HEK293 (cell line): ENCODE measurements at regions not wholly inside any gene's neighbourhood (a gene's known extent, or its start where the extent isn't known, plus 50 kb on each side); places are given as distances from the start of the nearest gene placed in this dataset.

ENCODE experiments used
- KLF16 ChIP-seq: fragments of 450-650 bp; formaldehyde crosslinking; IDR thresholded peaks from 2 replicates; pipeline ENCODE4 v1.5.1; 2017; ENCODE audit warnings: missing biosample characterization, missing genetic modification characterization
- REST ChIP-seq: fragments of 450-650 bp; formaldehyde crosslinking; IDR thresholded peaks from 2 replicates; pipeline ENCODE4 v1.5.1; 2016; ENCODE audit warnings: missing biosample characterization, missing genetic modification characterization
- WT1 ChIP-seq: fragments of 450-650 bp; formaldehyde crosslinking; IDR thresholded peaks from 2 replicates; pipeline ENCODE4 v1.5.1; 2016; ENCODE audit warnings: missing biosample characterization, missing genetic modification characterization
- ZBTB7A ChIP-seq: fragments of 450-650 bp; formaldehyde crosslinking; IDR thresholded peaks from 2 replicates; pipeline ENCODE4 v1.5.1; 2016; ENCODE audit warnings: low read depth, missing biosample characterization, missing genetic modification characterization
- ZNF24 ChIP-seq: fragments of 450-650 bp; formaldehyde crosslinking; IDR thresholded peaks from 2 replicates; pipeline ENCODE4 v1.5.1; 2016; ENCODE audit warnings: missing biosample characterization, missing genetic modification characterization
- ZNF324 ChIP-seq: fragments of 450-650 bp; formaldehyde crosslinking; IDR thresholded peaks from 2 replicates; pipeline ENCODE4 v1.5.1; 2016; ENCODE audit warnings: missing biosample characterization, missing genetic modification characterization
- ZNF423 ChIP-seq: fragments of 450-650 bp; formaldehyde crosslinking; IDR thresholded peaks from 2 replicates; pipeline ENCODE4 v1.5.1; 2016; ENCODE audit warnings: missing biosample characterization, missing genetic modification characterization
- ZNF571 ChIP-seq: fragments of 450-650 bp; formaldehyde crosslinking; IDR thresholded peaks from 2 replicates; pipeline ENCODE4 v1.5.0; 2017; ENCODE audit warnings: missing biosample characterization, missing genetic modification characterization
- ZNF707 ChIP-seq: fragments of 450-650 bp; formaldehyde crosslinking; IDR thresholded peaks from 2 replicates; pipeline ENCODE4 v1.5.1; 2016; ENCODE audit warnings: missing biosample characterization, missing genetic modification characterization
- TF ChIP-seq, protein P1 (sequence below): fragments of 450-650 bp; formaldehyde crosslinking; IDR thresholded peaks from 2 replicates; pipeline ENCODE4 v1.5.1; 2016; ENCODE audit warnings: missing biosample characterization, missing genetic modification characterization
- TF ChIP-seq, protein P2 (sequence below): fragments of 450-650 bp; formaldehyde crosslinking; IDR thresholded peaks from 2 replicates; pipeline ENCODE4 v1.5.1; 2017; ENCODE audit warnings: missing biosample characterization, missing genetic modification characterization
- TF ChIP-seq, protein P3 (sequence below): fragments of 450-650 bp; IDR thresholded peaks from 2 replicates; pipeline ENCODE4 v1.5.1; 2018; ENCODE audit warnings: missing biosample characterization, mild to moderate bottlenecking, missing genetic modification characterization

DNA sequence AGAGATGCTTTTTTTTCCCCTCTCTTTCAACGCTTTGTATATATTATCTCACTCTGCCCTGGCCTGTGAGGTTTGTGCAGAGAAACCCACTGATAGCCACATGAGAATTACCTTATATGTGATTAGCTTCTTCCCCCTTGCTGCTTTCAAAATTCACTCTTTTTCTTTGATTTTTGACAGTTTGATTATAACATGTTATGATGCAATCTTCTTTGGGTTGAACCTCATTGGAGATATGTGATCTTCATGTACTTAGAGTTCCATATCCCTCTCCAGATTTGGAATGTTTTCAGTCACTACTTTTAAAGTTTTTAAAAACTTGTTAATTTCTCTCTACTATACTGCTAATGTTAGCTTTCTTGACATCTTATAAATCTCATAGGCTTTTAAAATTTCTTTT, 479.5 kb upstream of the AGA start:
- TF ChIP-seq, protein P1, sequence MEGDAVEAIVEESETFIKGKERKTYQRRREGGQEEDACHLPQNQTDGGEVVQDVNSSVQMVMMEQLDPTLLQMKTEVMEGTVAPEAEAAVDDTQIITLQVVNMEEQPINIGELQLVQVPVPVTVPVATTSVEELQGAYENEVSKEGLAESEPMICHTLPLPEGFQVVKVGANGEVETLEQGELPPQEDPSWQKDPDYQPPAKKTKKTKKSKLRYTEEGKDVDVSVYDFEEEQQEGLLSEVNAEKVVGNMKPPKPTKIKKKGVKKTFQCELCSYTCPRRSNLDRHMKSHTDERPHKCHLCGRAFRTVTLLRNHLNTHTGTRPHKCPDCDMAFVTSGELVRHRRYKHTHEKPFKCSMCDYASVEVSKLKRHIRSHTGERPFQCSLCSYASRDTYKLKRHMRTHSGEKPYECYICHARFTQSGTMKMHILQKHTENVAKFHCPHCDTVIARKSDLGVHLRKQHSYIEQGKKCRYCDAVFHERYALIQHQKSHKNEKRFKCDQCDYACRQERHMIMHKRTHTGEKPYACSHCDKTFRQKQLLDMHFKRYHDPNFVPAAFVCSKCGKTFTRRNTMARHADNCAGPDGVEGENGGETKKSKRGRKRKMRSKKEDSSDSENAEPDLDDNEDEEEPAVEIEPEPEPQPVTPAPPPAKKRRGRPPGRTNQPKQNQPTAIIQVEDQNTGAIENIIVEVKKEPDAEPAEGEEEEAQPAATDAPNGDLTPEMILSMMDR (tag by site-specific recombination) = no peak
- TF ChIP-seq, protein P2, sequence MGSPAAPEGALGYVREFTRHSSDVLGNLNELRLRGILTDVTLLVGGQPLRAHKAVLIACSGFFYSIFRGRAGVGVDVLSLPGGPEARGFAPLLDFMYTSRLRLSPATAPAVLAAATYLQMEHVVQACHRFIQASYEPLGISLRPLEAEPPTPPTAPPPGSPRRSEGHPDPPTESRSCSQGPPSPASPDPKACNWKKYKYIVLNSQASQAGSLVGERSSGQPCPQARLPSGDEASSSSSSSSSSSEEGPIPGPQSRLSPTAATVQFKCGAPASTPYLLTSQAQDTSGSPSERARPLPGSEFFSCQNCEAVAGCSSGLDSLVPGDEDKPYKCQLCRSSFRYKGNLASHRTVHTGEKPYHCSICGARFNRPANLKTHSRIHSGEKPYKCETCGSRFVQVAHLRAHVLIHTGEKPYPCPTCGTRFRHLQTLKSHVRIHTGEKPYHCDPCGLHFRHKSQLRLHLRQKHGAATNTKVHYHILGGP = no peak
- TF ChIP-seq KLF16 (tag by site-specific recombination) (no peak), ZNF707 (tag by site-specific recombination) (no peak), ZNF423 (tag by site-specific recombination) (no peak), WT1 (tag by site-specific recombination) (no peak), ZNF571 (tag by site-specific recombination) (no peak), ZNF324 (tag by site-specific recombination) (no peak), REST (tag by site-specific recombination) (no peak), ZBTB7A (tag by site-specific recombination) (no peak), ZNF24 (tag by site-specific recombination) (no peak)
- TF ChIP-seq, protein P3, sequence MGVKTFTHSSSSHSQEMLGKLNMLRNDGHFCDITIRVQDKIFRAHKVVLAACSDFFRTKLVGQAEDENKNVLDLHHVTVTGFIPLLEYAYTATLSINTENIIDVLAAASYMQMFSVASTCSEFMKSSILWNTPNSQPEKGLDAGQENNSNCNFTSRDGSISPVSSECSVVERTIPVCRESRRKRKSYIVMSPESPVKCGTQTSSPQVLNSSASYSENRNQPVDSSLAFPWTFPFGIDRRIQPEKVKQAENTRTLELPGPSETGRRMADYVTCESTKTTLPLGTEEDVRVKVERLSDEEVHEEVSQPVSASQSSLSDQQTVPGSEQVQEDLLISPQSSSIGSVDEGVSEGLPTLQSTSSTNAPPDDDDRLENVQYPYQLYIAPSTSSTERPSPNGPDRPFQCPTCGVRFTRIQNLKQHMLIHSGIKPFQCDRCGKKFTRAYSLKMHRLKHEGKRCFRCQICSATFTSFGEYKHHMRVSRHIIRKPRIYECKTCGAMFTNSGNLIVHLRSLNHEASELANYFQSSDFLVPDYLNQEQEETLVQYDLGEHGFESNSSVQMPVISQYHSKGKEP (tag by site-specific recombination) = no peak
